Glomerular endothelial cell (primary cell): ENCODE measurements at regions not wholly inside any gene's neighbourhood (a gene's known extent, or its start where the extent isn't known, plus 50 kb on each side); places are given as distances from the start of the nearest gene placed in this dataset.

Source experiments
- DNase-seq: peaks from one replicate; pipeline ENCODE4 v3.0.0-alpha.2; 2011; ENCODE audit warnings: low read depth, low spot score; ENCODE audit errors: extremely low read depth

- DNase-seq, result no peak
Observed at GRCh38 chr17:71284032-71284755, 836.6 kb upstream of the SOX9 start.

- DNase-seq, result no peak
Observed at GRCh38 chr17:71286625-71287024, 834.2 kb upstream of the SOX9 start.

- DNase-seq, result no peak
Observed at GRCh38 chr17:71287071-71287823, 833.6 kb upstream of the SOX9 start.

GRCh38 chr17:71292006-71292405, 828.8 kb upstream of the SOX9 start:
- no peak for DNase-seq

- DNase-seq, result no peak
Observed at GRCh38 chr17:71296005-71296404, 824.8 kb upstream of the SOX9 start.

- no peak for DNase-seq
Observed at GRCh38 chr17:71301063-71301462, 819.8 kb upstream of the SOX9 start.

- DNase-seq, result no peak
Observed at GRCh38 chr17:71302721-71303549, 817.9 kb upstream of the SOX9 start.

GRCh38 chr17:71304498-71305158, 816.2 kb upstream of the SOX9 start:
- no peak for DNase-seq

- DNase-seq, result no peak
Observed at GRCh38 chr17:71313866-71314265, 807.0 kb upstream of the SOX9 start.

- DNase-seq, result no peak
Observed at GRCh38 chr17:71315568-71315967, 805.3 kb upstream of the SOX9 start.

- DNase-seq, result no peak
Observed at GRCh38 chr17:71316176-71316897, 804.5 kb upstream of the SOX9 start.

GRCh38 chr17:71320009-71320796, 800.6 kb upstream of the SOX9 start:
- DNase-seq, result no peak

GRCh38 chr17:71325117-71325516, 795.7 kb upstream of the SOX9 start:
- no peak for DNase-seq

GRCh38 chr17:71325886-71326285, 794.9 kb upstream of the SOX9 start:
- DNase-seq, result no peak

GRCh38 chr17:71327376-71328059, 793.3 kb upstream of the SOX9 start:
- no peak for DNase-seq

- no peak for DNase-seq
Observed at GRCh38 chr17:71329310-71330098, 791.3 kb upstream of the SOX9 start.

- no peak for DNase-seq
Observed at GRCh38 chr17:71330099-71330375, 790.8 kb upstream of the SOX9 start.

GRCh38 chr17:71331754-71332325, 789.0 kb upstream of the SOX9 start:
- DNase-seq, result no peak
